ENCODE measurements at regions not wholly inside any gene's neighbourhood (a gene's known extent, or its start where the extent isn't known, plus 50 kb on each side); places are given as distances from the start of the nearest gene placed in this dataset.

GRCh38 chrX:38857736-38858523 is 56.7 kb downstream of the MID1IP1 start (continued):
- TF ChIP-seq YY1 (IDR thresholded peaks at IDR 0.05; ENCODE audit: extremely low read depth, insufficient replicate concordance, low read depth, low read length) (no peak), FOSL1 (IDR thresholded peaks at IDR 0.05; ENCODE audit: low read depth) (no peak), POLR2A (IDR thresholded peaks at IDR 0.05; ENCODE audit: borderline replicate concordance, extremely low read depth, insufficient read depth, insufficient read length) (no peak)

- Histone ChIP-seq H3K4me1 (ENCODE audit: control insufficient read depth in 1 of 2, insufficient read depth in 2 of 2, low read length in 2 of 2) (no peaks in the 10 kb centered on the region), H3K36me3 (ENCODE audit: control insufficient read depth in 1 of 2, insufficient read depth in 2 of 2, low read length in 2 of 2) (no peaks in the 10 kb centered on the region), H2AFZ (ENCODE audit: low read depth, low read length, poor library complexity, severe bottlenecking) (no peak overlapping the region), H3K4me2 (ENCODE audit: low read length) (no peak overlapping the region), H3K27ac (ENCODE audit: low read depth, low read length) (no peak overlapping the region), H3K79me2 (ENCODE audit: insufficient read depth, low read length) (no peaks in the 10 kb centered on the region), H3K9me2 (ENCODE audit: insufficient read depth) (no peaks in the 10 kb centered on the region), H4K20me1 (ENCODE audit: insufficient read depth) (no peaks in the 10 kb centered on the region), H3K27me3 (ENCODE audit: insufficient read depth, low read length) (no peaks in the 10 kb centered on the region), H3K4me3 (replicated peaks in 1 of 2; ENCODE audit: low read depth in 1 of 2, low read length in 2 of 2) (no peak overlapping the region), H3K9me3 (ENCODE audit: control insufficient read depth in 1 of 2, insufficient read depth in 1 of 2, low read depth in 1 of 2, low read length in 2 of 2) (no peaks in the 10 kb centered on the region), H3K9ac (ENCODE audit: low read length) (no peak overlapping the region)
- no peak for DNase-seq (ENCODE audit: low read depth, low spot score)
- BruUV-seq (replicated peaks): no TSS peak
- TF ChIP-seq REST (IDR thresholded peaks at IDR 0.05; ENCODE audit: low read depth) (no peak), ZNF274 (IDR thresholded peaks at IDR 0.05; ENCODE audit: low read depth, low read length) (no peak), POLR2AphosphoS5 (IDR thresholded peaks at IDR 0.05; ENCODE audit: low read depth, low read length) (no peak), SRF (IDR thresholded peaks at IDR 0.05; ENCODE audit: low read depth) (no peak), YY1 (IDR thresholded peaks at IDR 0.05; ENCODE audit: extremely low read depth, insufficient replicate concordance, low read depth, low read length) (no peak), CEBPB (IDR thresholded peaks at IDR 0.05; ENCODE audit: low read depth) (no peak), TCF7L2 (IDR thresholded peaks at IDR 0.05; ENCODE audit: borderline replicate concordance, extremely low read depth, insufficient read depth, insufficient read length) (no peak), RAD21 (IDR thresholded peaks at IDR 0.05; ENCODE audit: low read depth) (no peak)
- ChIA-PET RAD21 (ENCODE audit: low non-redundant PET in 1 of 2, low total read pairs in 2 of 2, uncharacterized antibody in 2 of 2, unreplicated experiment in 2 of 2) (no interaction called here), POLR2A (no interaction called here), CTCF (no interaction called here)
- intact Hi-C loops (cut with micrococcal nuclease): no loop called here
- no peak for ATAC-seq
Measured at GRCh38 chrX:38859602-38860001, 58.3 kb downstream of the MID1IP1 start.

Data from HCT116 (cell line).